ENCODE measurements at regions not wholly inside any gene's neighbourhood (a gene's known extent, or its start where the extent isn't known, plus 50 kb on each side); places are given as distances from the start of the nearest gene placed in this dataset.

GRCh38 chr3:23094412-23094811 is 108.7 kb upstream of the UBE2E2 start:
- no peak for TF ChIP-seq CTCF (IDR thresholded peaks at IDR 0.05)
- TF ChIP-seq ZFX (IDR thresholded peaks at IDR 0.05; ENCODE audit: borderline replicate concordance): no peak

Data from 22Rv1 (cell line).